Stimulated activated CD4-positive, alpha-beta T cell treated with anti-CD3 and anti-CD28 coated beads, Interleukin-1b, Interleukin-23, amount 100 ng/mL, for 24 hours (primary cell): ENCODE measurements at regions not wholly inside any gene's neighbourhood (a gene's known extent, or its start where the extent isn't known, plus 50 kb on each side); places are given as distances from the start of the nearest gene placed in this dataset.
"Not testable (repeated sequence)": the region's sequence is repeated elsewhere in the genome, so short reads cannot be mapped to it uniquely, and the experiment has no call there.

Experiments
- DNase-seq, 4 experiments: peaks; one replicate each; pipeline ENCODE4 v3.0.0-alpha.2; 2020; ENCODE audit warnings: low read depth in 4 of 4, low spot score in 1 of 4

- DNase-seq = no peak
Measured at GRCh38 chr12:89838833-89839232, 130.2 kb upstream of the ATP2B1 start.

DNA sequence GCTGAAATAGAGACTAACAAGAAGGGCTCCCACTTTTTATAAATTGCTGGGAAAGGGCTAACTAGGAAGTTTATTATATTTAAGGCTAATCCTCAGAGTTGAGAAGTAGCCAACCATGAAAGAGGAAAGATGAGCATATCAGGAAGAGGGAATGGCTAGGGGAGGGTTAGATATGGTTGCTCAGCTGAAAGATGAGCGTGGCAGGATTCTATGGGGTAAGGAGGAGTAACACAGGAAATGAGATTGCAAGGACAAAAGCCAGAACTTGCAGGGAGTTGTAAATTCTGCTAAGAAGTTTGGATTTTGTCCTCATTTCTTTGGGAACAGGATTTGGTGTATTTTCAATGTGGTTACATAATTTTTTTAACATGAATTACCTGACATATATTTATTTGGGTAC lies 127.4 kb upstream of the ATP2B1 start:
- no peak for DNase-seq

GRCh38 chr12:89834676-89835075 lies 126.0 kb upstream of the ATP2B1 start:
- no peak for DNase-seq

DNA sequence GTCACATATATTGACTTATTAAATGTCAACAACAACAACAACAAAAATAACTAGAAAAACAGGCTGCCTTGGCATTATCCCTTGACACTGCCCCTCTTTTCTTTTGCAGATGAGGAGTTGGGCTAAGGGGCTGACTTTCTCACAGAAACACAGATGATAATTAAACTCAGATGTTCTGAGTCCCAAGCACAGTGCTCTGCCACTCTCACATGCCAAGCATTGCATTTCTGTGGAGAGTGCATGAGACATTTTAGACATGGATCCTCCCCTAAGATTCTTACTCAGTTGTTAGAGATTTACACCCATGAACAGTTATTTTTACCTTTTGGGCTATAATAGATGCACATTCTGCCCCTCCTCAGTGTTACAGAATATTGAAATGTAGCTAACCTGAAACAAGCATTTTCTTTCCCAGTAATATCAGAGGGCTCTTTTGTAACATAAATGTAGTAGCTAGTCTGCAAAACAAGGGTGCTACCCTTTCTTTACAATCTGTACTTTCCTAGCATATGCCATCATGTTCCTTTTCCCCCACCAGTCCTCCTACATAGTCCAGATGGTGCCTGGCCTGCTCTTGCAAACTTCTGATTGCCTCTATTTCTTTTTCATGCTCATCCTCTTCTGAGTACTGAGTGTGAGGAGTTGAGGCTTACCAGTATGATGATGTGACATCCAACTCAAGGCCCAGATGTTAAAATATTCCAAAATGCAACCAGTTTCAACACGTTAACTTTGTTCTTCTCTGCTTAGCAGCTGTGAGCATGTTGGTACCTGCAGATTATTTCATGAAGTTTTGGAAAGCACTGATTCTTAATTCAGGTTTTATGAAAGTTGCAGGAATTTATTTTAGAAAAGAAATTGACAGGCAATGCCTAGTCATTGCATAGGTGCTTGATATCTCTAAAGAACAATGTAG lies 125.0 kb upstream of the ATP2B1 start:
- DNase-seq = no peak

DNA sequence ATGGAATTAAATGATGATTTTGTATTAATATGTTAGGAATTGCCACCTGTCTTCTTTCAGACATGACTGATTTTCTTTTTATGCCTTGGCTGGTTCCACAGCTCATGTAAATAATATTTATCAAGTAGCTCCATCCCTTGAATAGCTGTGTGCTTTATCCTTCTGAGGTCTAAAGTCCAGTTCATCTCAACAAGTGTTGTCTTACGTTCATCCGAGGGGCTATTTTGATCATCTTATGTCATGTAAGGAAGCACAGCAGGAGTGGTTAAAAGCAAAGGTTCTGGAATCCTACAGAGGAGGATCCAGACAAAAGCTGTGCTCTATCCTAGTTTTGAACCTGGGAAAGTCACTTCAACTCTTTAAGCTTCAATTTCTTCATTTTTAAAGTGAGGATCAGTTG lies 123.7 kb upstream of the ATP2B1 start:
- DNase-seq = no peak

DNA sequence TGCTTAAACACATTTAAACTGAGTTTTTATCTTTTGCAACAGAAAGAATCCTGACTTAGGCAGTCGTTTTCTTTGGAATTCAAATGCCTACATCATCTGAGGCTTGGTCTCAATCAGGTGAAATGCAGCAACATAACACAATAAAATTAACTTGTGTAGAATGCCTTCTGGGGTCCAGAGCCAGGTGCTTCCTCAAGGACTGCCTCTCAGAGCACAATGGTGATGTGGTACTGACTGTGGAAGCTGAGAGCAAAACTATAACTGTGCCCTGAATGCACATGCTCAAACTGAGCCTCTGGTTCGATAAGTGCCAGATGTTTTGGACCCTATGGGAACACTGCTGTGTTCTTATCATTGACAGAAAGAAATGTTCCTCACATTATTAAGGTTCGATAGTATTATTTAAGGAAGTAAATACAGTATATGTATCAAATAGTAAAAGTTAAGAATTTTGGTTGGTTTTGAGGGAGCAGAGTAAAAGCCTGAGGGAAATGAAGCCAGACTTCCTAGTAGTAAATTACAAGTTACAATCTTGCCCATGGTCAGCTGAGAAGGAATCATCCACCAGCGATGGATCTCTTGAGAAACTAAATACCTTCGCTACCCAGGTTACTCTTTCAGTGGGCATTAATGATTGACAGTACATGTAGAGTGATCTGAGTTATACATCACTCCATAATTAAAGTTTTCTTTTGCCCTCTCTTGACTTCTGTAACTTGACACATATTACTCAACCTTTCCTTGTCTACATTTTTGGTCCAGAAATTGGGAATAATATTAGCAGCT lies 122.9 kb upstream of the ATP2B1 start:
- DNase-seq = no peak

DNA sequence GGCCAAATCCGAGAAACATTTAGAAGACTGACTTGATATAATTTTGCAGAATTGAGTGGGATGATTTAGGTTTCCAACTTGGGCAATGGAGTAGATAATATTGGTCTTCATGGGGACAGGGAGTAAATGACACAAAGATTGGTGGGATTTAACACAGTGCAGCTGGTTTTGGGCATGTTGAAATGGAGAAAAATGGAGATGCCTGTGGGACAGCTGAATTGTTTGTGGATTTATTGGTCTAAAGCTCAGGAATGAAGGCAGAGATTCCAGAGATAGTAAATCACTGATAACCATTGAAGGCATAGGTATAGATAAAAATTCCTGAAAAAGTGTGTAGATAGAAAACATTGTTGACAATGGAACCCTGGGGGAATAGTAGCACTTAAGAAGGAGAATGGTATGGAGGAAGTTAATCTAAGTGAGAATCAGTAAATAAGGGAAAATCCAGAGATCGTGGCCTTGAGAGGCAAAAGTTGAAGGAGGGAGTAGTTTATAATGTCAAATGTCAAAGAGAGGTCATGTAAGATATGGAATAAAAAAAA lies 120.9 kb upstream of the ATP2B1 start:
- no peak for DNase-seq

GRCh38 chr12:89828575-89828974 lies 119.9 kb upstream of the ATP2B1 start:
- DNase-seq = no peak

GRCh38 chr12:89827592-89827991 lies 119.0 kb upstream of the ATP2B1 start:
- no peak for DNase-seq

- no peak for DNase-seq
Measured at GRCh38 chr12:89826468-89826867, 117.8 kb upstream of the ATP2B1 start.

DNA sequence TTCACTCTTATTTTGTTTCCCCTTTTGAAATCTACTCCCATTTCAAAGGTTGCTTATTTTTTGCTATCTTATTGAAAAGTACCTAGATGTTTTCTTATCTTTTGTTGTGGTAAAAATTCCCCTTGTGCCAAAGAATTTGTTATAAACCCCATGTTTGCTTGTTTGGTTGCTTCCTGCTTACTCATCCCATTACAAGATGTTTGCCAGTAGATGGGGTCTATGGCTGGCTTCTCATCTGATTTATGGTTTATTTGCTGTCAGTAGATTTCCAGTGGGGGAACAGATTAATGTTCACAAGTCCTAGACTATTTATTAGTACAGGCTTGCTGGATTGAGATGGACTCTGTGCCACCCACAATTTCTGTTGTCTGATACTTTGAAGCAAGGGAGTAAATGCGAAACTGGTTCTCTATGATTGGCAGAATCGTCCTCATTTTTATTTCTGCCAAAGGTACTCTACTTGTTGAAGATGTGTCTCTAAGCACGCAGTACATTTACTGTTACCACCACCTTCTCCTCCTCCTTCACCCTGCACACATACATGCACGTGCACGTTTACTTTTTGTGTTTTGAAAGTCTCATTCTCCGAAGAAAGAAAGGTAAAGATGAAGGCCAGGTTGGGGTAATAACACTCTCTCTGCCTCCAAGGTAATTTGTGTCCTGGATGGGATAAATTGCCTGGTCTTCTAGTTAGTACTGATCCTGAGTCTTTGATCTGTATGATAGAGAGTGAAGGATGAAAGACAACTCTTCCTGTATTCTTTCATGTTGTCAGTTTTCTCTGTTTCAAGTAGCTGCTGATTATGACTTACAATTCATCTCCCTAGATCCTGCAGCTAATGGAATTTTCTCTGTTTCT lies 117.2 kb upstream of the ATP2B1 start:
- DNase-seq = no peak

GRCh38 chr12:89824822-89825221 lies 116.2 kb upstream of the ATP2B1 start:
- no peak for DNase-seq

DNA sequence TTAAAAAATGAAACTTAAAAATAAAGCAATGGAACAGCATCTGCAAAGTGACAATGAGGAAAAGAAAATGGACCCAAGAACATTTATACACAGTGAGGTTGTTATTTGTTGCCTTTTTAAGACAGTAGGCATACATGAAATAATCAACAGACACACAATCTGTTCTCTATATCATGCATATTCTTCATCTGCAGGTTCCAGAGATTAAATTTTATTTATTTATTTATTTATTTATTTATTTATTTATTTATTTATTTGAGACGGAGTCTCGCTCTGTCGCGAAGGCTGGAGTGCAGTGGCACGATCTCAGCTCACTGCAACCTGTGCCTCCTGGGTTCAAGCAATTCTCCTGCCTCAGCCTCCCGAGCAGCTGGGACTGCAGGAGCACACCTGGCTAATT lies 114.4 kb upstream of the ATP2B1 start:
- DNase-seq = not testable (repeated sequence)

GRCh38 chr12:89821896-89822295 lies 113.3 kb upstream of the ATP2B1 start:
- no peak for DNase-seq

DNA sequence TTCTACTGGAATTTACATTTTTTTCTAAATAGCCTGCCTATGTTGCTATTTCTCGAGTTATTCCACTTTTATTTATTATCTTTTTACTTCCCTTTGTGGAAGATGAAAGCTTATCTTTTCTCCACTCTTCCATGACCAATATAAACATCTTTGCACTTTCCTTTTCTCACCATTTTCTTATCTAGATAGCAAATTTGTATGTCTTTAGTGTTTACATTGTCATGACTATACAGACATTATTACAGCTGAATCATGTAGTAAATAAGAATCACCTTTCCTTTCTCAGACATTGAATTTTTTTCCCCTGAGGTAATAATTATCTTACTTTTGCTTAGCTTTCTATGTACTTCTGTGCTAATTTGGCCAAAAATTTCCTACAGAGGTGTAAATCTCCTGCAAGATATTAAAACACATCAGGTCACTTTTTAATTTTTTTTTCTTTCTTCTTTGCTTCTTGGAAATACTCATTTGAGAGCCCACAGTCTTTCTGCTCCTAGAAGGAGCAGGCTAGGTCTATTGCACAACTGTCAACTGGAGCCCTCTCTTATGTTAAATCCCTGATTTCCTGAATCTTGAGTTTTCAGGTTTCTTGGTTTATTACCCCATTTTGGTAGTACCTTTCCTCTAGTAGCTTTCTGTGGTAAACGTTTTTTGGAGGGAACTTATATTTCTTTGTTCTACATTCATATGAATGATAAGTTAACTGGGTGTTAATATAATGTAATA lies 109.0 kb upstream of the ATP2B1 start:
- DNase-seq = no peak

DNA sequence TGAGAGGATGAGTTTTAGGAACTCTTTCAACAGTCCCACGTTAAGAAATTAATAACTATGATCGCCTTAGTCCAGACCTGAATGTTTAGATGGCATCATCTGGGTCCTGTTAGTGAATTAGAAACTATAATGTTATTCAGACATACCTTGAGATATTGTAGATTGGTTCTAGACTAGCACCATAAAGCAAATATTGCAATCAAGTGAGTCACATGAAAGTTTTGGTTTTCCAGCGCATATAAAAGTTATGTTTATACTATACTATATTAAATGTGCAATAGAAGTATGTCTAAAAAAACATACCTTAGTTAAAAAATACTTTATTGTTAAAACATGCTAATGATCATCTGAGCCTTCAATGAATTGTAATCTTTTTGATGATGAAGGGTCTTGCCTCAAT lies 106.6 kb upstream of the ATP2B1 start:
- no peak for DNase-seq

DNA sequence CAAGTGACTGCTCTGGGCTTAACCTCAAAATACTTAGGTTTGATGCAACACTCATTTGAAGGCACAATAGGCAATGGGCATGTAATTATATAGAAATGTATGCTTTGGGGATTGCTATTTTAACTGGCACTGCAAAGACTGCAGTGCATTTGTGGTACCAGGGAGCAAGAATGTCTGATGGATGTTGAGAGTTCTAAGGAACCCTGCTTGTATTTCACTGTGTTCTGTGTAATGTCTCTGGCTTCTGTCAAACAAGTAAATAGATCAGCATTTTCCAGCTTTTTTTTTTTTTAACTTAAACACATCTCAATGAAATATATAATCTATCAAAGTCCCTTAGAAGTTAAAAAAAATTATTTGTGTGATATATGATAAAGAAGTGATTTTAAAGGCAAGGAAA lies 94.8 kb upstream of the ATP2B1 start:
- no peak for DNase-seq

GRCh38 chr12:89801284-89801683 lies 92.6 kb upstream of the ATP2B1 start:
- DNase-seq = no peak

DNA sequence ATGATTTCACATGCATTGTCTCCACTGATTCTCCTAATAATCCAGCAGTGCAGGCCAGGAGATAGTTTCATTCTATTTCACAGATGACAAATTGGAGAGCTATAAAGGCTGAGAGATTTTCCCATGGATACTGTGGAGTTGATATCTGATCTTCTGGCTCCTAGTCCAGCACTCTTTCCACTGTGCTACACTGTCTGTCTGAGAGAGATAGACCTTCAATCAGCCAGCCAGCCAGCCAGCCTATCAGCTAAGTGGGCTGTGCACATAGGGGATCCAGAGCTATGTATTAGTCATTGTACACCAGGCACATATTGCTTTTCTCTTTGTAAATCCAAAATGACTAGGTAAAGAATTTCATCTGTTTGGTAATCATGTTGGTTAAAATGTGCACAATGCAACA lies 91.8 kb upstream of the ATP2B1 start:
- no peak for DNase-seq

GRCh38 chr12:89799316-89799715 lies 90.7 kb upstream of the ATP2B1 start:
- no peak for DNase-seq
